Ureter (tissue), 1 donor: ENCODE measurements at regions not wholly inside any gene's neighbourhood (a gene's known extent, or its start where the extent isn't known, plus 50 kb on each side); places are given as distances from the start of the nearest gene placed in this dataset.

ENCODE experiments used
- DNase-seq: peaks from one replicate; pipeline ENCODE4 v3.0.0-alpha.2; 2020; ENCODE audit warnings: low spot score
- donor health status: DM: yes; HTN: yes; CAD: no.

GRCh38 chr17:70021726-70022125 is 53.3 kb upstream of the KCNJ16 start:
- DNase-seq = no peak

- no peak for DNase-seq
These were observed 52.9 kb upstream of the KCNJ16 start for GRCh38 chr17:70022175-70022574.

GRCh38 chr17:70024253-70024652 is 50.8 kb upstream of the KCNJ16 start:
- no peak for DNase-seq
